Activated naive CD4-positive, alpha-beta T cell treated with anti-CD3 and anti-CD28 coated beads for 36 hours (primary cell): ENCODE measurements at regions not wholly inside any gene's neighbourhood (a gene's known extent, or its start where the extent isn't known, plus 50 kb on each side); places are given as distances from the start of the nearest gene placed in this dataset.
"Not testable (repeated sequence)": the region's sequence is repeated elsewhere in the genome, so short reads cannot be mapped to it uniquely, and the experiment has no call there.

Source experiments
- CTCF ChIA-PET: fragments of 350-600 bp; sonication (Branson Sonifier 250); formaldehyde crosslinking; loops from one replicate; lab custom pipeline; 2021; ENCODE audit warnings: antibody characterized with exemption; lab: Charles Lee
- DNase-seq: peaks from one replicate; pipeline ENCODE4 v3.0.0-alpha.2; 2020
- H3K27ac Mint-ChIP-seq: one replicate; pipeline ENCODE4 v1.8.0; 2021; ENCODE audit warnings: mild to moderate bottlenecking, mixed read lengths
- H3K27me3 Mint-ChIP-seq: one replicate; pipeline ENCODE4 v1.8.0; 2021; ENCODE audit warnings: low read depth, mixed read lengths
- H3K36me3 Mint-ChIP-seq: one replicate; pipeline ENCODE4 v1.8.0; 2021; ENCODE audit warnings: low read depth, mixed read lengths
- H3K4me1 Mint-ChIP-seq: one replicate; pipeline ENCODE4 v1.8.0; 2021; ENCODE audit warnings: low read depth, mixed read lengths
- H3K4me3 Mint-ChIP-seq: one replicate; pipeline ENCODE4 v1.8.0; 2021; ENCODE audit warnings: mild to moderate bottlenecking, moderate library complexity, mixed read lengths
- H3K9me3 Mint-ChIP-seq: one replicate; pipeline ENCODE4 v1.8.0; 2021; ENCODE audit warnings: mixed read lengths
- intact Hi-C: fragments of 100-400 bp; cut with micrococcal nuclease; formaldehyde crosslinking; loops from one replicate; pipeline ENCODE4 v1.15.1; 2023

DNA sequence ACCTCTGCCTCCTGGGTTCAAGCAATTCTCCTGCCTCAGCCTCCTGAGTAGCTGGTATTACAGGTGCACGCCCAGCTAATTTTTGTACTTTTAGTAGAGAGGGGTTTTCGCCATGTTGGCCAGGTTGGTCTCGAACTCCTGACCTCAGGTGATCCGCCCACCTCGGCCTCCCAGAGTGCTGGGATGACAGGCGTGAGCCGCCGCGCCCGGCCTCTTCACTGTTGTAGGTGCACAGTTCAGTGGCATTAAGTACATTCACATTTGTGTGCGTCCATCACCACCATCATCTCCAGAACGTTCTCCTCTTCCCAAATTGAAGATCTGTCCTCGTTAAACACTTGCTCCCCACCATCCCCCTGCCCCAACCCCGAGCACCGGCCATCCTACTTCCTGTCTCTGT, 71.3 kb downstream of the UNCX start:
- H3K4me1 Mint-ChIP-seq, H3K27ac Mint-ChIP-seq, H3K4me3 Mint-ChIP-seq, CTCF ChIA-PET, H3K36me3 Mint-ChIP-seq, H3K27me3 Mint-ChIP-seq, DNase-seq, intact Hi-C loops, H3K9me3 Mint-ChIP-seq: not testable (repeated sequence)

DNA sequence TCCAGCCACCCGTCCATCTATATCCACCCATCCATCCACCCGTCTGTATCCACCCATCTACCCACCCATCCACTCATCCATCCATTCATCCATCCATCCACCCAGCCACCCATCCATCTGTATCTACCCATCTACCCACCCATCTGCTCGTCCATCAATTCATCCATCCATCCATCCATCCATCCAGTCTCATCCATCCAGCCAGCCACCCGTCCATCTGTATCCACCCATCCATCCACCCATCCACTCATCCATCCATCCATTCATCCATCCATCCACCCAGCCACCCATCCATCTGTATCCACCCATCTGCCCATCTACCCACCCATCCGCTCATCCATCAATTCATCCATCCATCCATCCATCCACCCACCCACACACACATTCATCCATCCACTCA, 73.2 kb downstream of the UNCX start:
- Mint-ChIP-seq H3K4me3 (no peak overlapping the region), H3K4me1 (no peaks in the 10 kb centered on the region), H3K9me3 (no peaks in the 10 kb centered on the region), H3K36me3 (no peaks in the 10 kb centered on the region), H3K27me3 (peaks cover 9% of the 10 kb centered on the region), H3K27ac (no peak overlapping the region)
- CTCF ChIA-PET: no interaction called here
- intact Hi-C loops: no loop called here
- no peak for DNase-seq

DNA sequence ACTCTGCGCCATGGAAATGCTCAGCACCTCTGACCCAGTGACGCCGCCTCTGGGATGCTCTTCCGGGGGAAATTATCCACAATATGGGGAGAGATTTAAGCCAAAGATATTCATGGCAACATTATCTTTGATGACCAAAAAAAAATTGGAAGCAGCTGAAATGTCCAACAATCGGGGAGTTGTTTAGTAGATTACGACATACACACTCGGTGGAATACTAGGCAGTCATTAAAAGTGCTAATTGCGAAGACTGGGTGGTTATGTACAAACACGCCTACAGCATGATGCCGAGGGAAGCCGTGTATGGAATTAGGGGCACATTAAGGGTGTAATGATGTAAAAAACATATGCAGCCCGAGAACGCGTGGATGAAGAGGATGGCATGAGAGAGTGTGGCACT, 75.2 kb downstream of the UNCX start:
- CTCF ChIA-PET: interaction anchor here (0.6 kb wide), 1 partner anchor 209 kb away, joined by 6 read pairs; no protein-coding TSS in a partner anchor
- intact Hi-C loops: no loop called here
- no peak overlapping the region for H3K4me3 Mint-ChIP-seq
- H3K27me3 Mint-ChIP-seq: peaks cover 9% of the 10 kb centered on the region
- no peak for DNase-seq
- no peak overlapping the region for H3K27ac Mint-ChIP-seq
- no peaks in the 10 kb centered on the region for H3K4me1 Mint-ChIP-seq
- no peaks in the 10 kb centered on the region for H3K36me3 Mint-ChIP-seq
- H3K9me3 Mint-ChIP-seq: no peaks in the 10 kb centered on the region

DNA sequence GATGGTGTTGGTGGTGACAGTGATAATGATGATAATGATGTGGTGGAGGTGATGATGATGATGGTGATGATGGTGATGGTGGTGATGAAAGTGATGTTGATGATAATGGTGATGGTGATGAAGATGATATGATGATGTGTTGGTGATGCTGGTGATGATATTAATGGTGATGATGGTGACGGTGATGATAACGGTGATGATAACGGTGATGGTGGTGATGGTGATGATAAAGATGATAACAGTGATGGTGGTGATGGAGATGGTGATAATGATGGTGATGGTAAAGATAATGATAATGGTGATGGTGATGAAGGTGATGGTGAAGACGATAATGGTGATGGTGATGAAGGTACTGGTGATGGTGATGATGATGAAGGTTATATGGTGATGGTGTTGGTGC, 76.6 kb downstream of the UNCX start:
- no peaks in the 10 kb centered on the region for H3K9me3 Mint-ChIP-seq
- no peak overlapping the region for H3K4me3 Mint-ChIP-seq
- intact Hi-C loops: no loop called here
- H3K4me1 Mint-ChIP-seq: no peaks in the 10 kb centered on the region
- H3K27me3 Mint-ChIP-seq: peaks cover 5% of the 10 kb centered on the region
- CTCF ChIA-PET: no interaction called here
- DNase-seq: no peak
- H3K27ac Mint-ChIP-seq: no peak overlapping the region
- no peaks in the 10 kb centered on the region for H3K36me3 Mint-ChIP-seq

DNA sequence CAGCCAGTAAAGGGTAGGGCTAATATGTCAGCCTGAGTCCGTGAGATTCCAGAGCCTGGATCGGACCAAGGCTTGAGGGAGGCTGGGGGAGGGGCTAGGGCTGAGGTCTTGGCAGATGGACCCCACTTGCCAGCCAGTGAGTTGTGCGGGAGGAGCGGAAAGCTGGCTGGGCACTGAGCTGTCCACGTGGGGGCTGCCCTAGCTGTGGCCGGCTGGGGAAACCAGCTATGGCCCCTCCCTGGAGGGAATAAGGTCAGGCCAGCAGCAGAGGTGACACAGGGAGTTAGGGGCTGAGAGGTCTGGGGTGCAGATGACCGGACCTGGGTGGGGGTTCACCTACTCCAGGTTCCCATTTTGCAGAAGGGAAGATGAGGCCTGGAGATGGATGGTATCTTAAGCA, 77.3 kb downstream of the UNCX start:
- Mint-ChIP-seq H3K4me3 (no peak overlapping the region), H3K4me1 (no peaks in the 10 kb centered on the region), H3K27ac (no peak overlapping the region), H3K9me3 (no peaks in the 10 kb centered on the region), H3K36me3 (no peaks in the 10 kb centered on the region), H3K27me3 (peaks cover 5% of the 10 kb centered on the region)
- DNase-seq: no peak
- CTCF ChIA-PET: no interaction called here
- intact Hi-C loops: no loop called here

DNA sequence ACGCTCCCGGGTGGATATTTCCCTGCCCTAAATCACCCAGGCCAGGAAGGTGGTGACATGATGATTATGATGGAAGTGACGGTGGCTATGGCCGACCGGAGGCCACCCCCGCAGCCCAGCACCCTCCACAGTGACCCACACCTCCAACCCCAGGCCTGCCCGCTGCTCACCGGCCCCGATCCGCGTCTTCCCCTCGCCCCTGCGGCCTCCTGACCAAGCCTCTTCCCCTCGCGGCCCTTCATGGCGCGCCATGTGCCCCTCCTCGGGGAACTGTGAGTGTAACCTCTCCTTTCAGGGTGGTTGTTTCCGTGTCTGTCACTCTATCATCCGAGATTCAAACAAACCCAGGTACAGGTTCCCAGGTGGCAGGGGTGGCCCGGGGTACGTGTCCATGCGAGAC, 78.3 kb downstream of the UNCX start:
- Mint-ChIP-seq H3K4me3 (no peak overlapping the region), H3K27me3 (peaks cover 5% of the 10 kb centered on the region), H3K27ac (no peak overlapping the region), H3K36me3 (no peaks in the 10 kb centered on the region), H3K9me3 (no peaks in the 10 kb centered on the region), H3K4me1 (no peaks in the 10 kb centered on the region)
- intact Hi-C loops: no loop called here
- DNase-seq: no peak
- CTCF ChIA-PET: no interaction called here

DNA sequence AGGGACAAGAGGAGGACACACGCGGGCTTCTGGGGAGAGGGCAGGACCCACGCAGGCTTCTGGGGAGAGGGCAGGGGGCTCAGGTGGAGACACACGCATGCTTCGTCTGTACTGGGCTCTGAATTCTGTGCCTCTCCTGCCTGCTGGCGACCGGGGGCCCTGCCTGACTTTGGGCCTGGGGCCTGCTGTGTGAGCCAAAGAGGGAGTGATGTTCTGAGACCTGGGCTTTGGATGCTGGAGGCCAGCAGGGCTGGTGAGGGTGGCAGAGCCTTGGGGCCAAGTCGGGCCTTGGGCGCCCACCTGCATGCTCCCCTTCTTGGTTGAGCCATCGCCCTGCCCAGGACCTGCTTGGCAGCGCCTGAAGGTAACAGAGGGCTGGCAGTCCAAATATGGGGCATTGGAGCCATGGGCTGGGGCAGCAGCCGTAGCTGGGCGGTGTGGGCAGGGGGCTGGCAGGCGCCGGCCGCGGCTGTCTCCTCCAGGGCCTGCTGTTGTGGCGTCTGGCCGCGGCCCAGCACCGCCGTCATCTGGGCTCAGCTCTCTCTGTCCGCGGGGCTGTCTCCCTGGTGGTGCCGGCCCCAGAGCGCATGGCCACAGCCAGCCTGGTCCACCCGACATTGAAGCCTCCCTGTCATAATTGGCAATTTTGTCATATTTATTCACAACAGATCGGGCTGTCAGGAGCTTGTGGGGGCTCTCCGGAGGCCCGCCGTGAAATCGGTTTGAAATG, 78.9 kb downstream of the UNCX start:
- Mint-ChIP-seq H3K9me3 (no peaks in the 10 kb centered on the region), H3K4me1 (no peaks in the 10 kb centered on the region), H3K4me3 (no peak overlapping the region), H3K36me3 (no peaks in the 10 kb centered on the region), H3K27me3 (peaks cover 4% of the 10 kb centered on the region), H3K27ac (no peak overlapping the region)
- no peak for DNase-seq
- CTCF ChIA-PET: no interaction called here
- intact Hi-C loops: no loop called here

DNA sequence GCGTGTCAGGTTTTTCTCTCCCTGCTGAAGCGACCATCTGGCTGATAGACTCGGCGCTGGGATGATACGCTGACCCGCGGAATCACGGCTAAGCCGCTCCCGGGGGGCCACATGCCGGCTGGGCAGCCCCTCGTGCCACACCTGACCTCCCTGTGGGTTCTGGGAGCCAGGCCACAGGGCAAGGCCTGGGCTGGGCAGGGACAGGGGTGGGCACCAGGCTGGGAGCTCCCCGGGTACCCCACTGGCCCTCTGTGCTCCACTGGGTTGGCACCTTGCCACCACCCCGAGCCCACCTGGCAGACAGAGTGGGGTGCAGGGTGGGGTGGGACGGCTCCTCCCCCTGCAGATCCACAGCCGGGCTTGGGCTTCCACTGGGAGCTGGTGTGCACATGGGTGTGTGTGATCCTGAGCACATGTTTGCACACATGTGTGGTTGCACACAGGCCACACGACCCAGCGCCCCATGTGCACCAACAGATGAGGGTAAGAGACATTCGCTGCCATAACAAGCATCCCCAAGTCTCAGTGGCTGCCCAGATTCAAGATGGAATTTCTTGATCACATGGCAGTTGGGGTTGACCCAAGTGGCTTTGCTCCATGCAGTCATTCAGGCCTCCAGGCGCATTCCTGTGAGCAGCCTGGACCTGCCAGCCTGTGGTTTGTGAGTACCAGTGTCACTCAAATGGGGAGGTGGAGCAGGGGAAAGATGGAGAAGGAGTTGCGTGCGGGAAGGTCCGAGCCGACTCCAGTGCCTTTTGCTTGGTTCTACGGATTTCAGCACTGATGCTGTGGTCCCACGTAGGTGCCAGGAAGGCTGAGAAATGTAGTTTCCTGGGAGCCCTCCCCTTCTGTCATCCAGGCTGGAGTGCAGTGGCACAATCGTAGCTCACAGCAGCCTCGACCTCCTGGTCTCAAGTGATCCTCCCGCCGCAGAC, 79.7 kb downstream of the UNCX start:
- H3K4me3 Mint-ChIP-seq: no peak overlapping the region

DNA sequence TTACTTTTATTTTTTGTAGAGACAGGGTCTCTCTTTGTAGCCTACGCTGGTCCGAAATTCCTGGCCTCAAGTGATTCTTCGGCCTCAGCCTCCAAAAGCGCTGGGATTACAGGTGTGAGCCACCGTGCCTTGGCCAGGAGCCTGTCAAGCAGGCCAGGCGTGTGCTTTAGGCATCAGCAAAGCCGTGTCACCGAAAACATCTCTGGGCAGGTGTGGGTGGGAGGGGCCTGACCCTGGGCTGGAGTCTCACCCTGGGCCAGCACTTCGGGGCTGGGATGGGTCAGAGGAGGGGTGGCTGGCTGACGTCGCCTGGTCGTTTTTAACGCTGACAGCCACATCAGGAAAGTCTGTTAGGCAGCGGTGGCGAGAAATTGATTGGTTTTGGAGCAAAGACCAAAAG, 80.9 kb downstream of the UNCX start:
- H3K4me1 Mint-ChIP-seq: no peaks in the 10 kb centered on the region
- DNase-seq: no peak
- intact Hi-C loops: no loop called here
- H3K4me3 Mint-ChIP-seq: no peak overlapping the region
- no peaks in the 10 kb centered on the region for H3K27me3 Mint-ChIP-seq
- H3K27ac Mint-ChIP-seq: no peak overlapping the region
- no peaks in the 10 kb centered on the region for H3K36me3 Mint-ChIP-seq
- CTCF ChIA-PET: no interaction called here
- H3K9me3 Mint-ChIP-seq: no peaks in the 10 kb centered on the region

More for the DNA sequence above, 79.7 kb downstream of the UNCX start:
- CTCF ChIA-PET: no interaction called here
- H3K27me3 Mint-ChIP-seq: no peaks in the 10 kb centered on the region
- H3K27ac Mint-ChIP-seq: no peak overlapping the region
- H3K36me3 Mint-ChIP-seq: no peaks in the 10 kb centered on the region
- no peaks in the 10 kb centered on the region for H3K4me1 Mint-ChIP-seq
- H3K9me3 Mint-ChIP-seq: no peaks in the 10 kb centered on the region
- no peak for DNase-seq
- intact Hi-C loops: no loop called here

DNA sequence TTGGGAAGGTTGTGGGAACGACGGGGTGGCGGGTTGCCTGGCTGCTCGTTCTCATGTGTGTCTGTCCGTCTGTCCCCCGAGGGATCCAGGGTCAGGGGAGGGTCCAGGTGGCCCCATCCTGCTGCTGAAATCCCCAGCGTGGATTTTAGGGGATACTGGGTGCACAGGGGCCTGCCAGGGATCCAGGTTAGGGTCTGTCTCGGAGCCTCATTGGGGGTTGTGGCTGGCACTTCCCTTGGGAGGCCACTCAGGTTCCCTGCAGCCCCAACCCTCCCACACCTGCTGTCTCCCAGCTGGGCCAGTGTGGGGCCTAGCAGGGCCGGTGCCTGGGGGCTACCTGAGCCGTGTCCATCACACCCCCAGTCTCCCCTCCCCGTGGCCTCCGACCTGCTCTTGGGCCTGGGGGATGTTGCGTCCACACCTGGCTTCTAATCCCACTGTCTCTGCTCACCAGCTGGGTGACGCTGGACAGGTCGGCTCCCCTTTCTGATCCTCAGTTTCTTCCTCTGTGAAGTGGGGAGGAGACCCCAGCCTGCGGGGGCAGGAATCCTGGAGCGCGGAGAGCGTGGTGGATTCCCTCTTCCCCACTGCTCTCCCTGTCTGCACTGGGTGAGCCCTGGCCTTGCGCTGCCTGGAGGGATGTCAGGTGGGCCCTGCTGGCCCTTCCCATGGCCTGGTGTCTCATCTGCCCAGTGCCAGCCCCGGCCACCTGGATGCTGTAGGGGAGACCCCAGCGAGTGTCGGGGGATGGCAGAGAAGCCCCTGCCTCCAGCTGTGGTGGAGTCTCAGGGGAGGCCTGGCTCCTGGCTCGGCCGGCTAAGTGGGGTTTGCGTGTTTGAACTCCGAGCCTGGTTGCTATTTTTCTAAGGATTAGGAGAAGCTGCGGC, 81.6 kb downstream of the UNCX start:
- H3K27me3 Mint-ChIP-seq: peaks cover 2% of the 10 kb centered on the region

DNA sequence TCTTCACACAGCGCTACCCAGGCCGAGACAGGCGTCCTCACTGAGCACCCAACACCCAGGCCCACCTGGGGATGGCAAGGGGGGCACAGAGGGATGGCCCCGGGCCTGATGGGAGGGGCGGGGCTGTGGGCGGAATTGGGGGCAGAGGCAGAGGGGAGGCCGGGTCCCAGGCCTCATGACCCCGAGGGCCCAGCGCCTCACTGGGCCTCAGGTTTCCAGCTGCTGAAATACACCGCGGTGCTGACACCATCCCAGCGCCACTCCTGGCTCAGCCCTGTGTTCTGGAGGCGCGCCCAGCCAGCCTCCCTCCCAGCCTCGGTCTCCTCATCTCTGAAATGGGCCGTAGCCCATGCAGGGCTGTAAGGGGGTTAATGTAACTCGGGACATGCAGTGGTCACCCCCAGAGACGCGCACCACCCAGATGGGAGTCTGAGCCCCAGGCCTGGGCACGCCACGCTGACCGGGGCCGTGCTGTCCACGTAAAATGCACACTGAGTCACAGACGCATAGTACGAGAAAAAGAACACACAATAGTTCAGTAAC, 82.3 kb downstream of the UNCX start:
- no peak for DNase-seq
- H3K9me3 Mint-ChIP-seq: no peaks in the 10 kb centered on the region
- H3K4me3 Mint-ChIP-seq: no peak overlapping the region
- H3K27ac Mint-ChIP-seq: no peak overlapping the region
- H3K36me3 Mint-ChIP-seq: no peaks in the 10 kb centered on the region
- H3K4me1 Mint-ChIP-seq: no peaks in the 10 kb centered on the region
- peaks cover 2% of the 10 kb centered on the region for H3K27me3 Mint-ChIP-seq
- intact Hi-C loops: no loop called here
- CTCF ChIA-PET: no interaction called here

More for the DNA sequence above, 81.6 kb downstream of the UNCX start:
- Mint-ChIP-seq H3K4me1 (no peaks in the 10 kb centered on the region), H3K36me3 (no peaks in the 10 kb centered on the region), H3K27ac (no peak overlapping the region), H3K9me3 (no peaks in the 10 kb centered on the region), H3K4me3 (no peak overlapping the region)
- CTCF ChIA-PET: no interaction called here
- DNase-seq: no peak
- intact Hi-C loops: no loop called here

DNA sequence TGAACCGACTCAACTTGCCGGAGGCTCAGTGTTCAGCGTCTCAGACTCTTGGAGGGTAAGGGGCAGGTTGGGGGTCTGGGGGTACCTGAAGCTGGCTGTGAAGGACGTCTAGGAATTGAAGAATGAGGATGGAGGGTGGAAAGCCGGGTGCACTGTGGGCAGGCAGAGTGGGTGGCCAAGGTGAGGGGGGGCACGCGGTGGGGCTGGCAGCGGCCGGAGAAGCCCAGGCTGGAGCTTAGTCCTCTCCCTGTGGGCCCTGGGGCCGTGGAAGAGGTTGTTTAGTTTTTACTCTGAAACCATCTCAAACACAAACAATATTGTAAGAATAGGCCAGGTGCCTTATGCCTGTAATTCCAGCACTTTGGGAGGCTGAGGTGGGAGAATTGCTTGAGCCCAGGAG, 83.4 kb downstream of the UNCX start:
- CTCF ChIA-PET: no interaction called here

More for the DNA sequence above, 83.4 kb downstream of the UNCX start:
- DNase-seq: no peak
- Mint-ChIP-seq H3K4me1 (no peaks in the 10 kb centered on the region), H3K27ac (no peak overlapping the region), H3K27me3 (peaks cover 2% of the 10 kb centered on the region), H3K4me3 (no peak overlapping the region), H3K9me3 (no peaks in the 10 kb centered on the region), H3K36me3 (no peaks in the 10 kb centered on the region)
- intact Hi-C loops: no loop called here
